NCI-H2227 (cell line): ENCODE measurements at regions not wholly inside any gene's neighbourhood (a gene's known extent, or its start where the extent isn't known, plus 50 kb on each side); places are given as distances from the start of the nearest gene placed in this dataset.
"Not testable (repeated sequence)": the region's sequence is repeated elsewhere in the genome, so short reads cannot be mapped to it uniquely, and the experiment has no call there.

Experiments
- DNase-seq: peaks from one replicate; lab custom pipeline; 2025; ENCODE audit not compliant: unreplicated experiment; lab: John Stamatoyannopoulos, UW

DNA sequence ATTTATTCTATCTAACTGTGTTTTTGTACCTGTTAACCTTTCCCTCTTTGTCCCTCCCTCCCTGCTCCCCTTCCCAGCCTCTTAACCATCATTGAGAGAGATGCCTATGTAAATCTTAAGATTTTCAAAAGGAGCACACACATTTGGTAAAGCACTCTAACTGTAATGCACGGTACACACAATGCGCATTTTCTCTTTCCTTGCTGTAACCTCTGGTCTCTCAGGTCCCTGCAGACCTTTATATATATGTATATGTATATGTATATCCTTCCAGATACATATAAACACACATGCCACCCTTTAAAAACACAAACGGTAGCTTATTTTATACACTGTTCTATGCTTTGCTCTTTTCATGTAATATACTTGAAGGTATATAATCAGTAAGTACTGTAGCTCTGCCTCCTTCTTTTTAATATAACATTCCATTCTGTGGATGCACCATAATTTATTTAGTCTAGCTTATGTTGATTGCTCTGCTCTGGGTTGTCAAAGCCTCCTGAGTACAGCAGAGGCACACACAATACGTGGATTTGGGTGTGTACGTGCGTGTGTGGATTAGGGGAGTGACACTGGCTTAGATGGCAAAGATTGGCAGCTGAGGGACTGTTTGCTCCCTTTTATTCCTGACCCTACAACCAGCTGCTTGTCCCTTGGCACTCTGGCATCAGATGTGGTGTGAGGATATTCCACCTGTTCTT is 118.4 kb upstream of the PTPN20 start:
- not testable (repeated sequence) for DNase-seq

DNA sequence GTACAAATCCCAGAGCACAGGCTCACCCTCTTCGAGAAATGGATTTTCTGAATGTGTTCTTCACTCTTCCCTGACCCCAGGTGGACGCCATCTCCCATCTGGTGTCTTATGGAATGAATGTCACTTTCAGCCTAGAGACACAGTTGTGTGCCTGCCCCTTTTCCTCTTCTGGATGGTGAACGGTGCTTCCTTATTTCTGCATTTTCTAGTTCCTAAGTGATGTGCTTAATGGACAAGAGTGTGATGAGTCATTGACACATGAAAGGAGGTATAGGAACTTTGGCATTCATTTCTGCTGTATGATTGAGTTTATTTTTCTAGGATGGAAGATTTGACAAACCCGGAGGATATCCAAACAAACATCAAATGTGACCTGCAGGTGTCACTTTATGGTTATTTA is 114.9 kb upstream of the PTPN20 start:
- DNase-seq, result not testable (repeated sequence)

DNA sequence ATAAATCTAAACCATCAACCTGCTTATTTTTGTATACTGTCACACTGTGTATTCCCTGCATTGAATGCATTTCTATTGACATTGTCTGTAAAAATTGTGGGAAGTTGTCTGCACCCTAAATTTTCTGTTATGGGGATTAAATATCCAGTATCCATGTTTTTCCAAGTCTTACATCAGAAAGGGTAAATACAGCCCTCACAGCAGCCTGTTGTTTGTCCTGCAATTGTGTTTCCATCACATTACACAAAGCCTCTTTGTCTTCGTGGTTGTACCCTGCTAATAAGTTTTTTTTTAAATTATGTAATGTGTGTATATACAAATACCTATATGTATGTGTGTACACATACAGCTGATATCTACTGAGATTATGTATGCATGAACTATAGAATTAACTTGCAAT is 109.2 kb upstream of the PTPN20 start:
- DNase-seq, result not testable (repeated sequence)

DNA sequence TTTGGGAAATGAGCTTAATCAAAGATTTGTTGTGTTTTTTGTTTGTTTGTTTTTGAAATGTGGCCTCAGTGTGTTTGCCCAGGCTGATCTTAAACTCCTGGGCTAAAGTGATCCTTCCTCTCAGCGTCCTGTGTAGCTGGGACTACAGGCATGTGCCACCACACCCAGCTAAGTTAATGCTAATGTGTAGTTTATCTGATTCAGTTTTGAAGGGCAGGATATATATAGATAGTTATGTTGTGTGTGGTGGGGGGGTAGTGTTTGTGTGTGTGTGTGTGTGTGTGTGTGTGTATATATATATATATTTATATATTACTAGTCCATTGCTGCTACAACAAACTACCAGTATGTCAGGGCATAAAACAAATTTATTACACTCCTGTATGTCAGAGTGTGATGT is 108.1 kb upstream of the PTPN20 start:
- DNase-seq, result not testable (repeated sequence)

DNA sequence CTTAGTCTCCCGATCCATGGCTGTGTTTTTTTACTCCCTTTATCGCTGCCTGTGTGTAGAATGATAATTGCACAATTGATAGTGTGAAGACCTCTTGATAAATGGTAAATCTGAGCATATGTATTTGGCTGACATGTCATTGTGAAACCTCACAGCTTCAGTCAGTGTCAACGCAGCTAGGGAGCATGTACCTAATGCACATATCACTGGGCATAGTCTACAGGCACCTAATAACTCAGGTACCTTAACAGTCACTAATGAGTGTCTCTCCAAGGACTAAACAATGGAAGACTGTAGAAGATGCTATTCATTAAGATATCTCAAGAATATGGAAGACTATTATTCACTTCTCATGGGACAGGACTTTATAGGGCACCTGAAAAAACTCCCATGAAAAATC is 101.0 kb upstream of the PTPN20 start:
- DNase-seq, result not testable (repeated sequence)

DNA sequence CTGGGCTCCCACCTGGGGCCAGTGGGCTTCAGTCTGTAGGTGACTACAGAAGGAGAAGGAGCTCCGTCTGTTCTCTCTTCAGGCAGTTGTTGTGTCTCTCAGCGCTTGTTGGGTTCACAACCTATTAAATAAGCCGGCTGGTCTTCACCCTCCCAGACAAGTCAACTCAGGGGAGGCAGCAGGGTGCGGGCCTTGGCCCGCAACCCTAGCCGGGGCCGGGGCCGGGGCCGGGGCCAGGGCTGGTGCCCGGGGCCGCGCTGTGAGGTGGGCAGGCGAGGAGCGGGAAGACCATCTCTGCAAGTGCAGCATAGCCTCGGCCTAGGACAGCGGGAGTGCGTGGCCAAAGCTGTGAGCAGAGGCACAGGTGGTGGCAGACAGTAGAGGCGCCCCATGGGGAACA is 95.1 kb upstream of the PTPN20 start:
- not testable (repeated sequence) for DNase-seq

DNA sequence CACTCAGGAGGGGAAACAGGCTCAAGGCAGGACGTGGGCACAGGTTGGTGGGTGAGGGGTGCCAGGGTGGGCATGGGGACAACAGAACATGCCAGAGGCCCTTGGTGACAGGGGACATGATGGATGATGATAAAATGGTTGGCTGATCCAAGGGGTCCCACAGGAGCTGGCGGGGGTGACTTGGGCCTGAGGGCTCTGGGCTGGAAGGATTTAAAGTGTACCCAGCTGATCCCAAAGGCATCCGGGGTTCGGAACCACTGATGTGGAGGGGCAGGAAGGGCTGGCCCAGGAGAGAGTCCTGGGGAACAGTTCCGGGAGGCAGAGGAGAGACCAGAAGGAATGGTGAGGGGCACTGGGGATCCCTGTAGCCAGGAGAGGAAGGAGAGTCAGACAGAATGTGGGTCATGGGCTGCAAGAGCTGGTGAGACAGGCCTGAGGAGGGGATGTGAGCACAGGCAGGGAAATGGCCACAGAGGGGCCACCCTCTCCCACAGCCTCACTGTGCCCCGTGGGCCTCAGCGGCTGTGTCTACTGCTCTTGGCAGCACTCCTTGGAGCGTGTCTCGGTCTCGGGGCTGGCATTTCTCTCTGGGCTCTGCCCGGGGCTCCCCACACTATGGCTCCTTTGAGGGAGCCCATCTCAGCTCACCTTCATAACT is 70.7 kb upstream of the PTPN20 start:
- not testable (repeated sequence) for DNase-seq

DNA sequence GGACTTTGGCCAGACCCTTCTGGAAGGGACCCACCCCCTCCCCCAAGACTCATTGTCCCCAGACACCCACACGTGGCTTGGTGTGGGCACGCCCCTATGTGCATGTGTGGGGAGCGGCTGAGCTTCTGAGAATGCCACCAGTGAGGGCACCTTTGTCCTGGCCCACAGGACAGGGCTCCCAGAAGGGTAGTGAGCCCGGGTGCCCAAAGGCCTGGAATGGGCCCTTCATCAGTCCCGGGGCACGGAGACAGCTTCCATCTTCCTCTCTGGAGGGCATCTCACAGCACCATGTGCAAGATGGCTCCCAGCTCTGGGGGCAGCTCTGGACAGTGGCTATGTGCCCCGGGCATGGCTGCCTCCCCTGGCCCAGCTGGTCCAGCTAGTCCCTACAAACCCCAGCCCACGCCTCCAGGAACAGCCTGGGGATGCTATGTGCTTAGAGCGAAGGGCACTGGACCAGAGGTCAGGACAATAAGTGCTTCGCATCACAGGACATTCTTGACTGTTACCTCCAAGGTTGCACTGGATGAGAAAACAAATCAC is 70.1 kb upstream of the PTPN20 start:
- not testable (repeated sequence) for DNase-seq

DNA sequence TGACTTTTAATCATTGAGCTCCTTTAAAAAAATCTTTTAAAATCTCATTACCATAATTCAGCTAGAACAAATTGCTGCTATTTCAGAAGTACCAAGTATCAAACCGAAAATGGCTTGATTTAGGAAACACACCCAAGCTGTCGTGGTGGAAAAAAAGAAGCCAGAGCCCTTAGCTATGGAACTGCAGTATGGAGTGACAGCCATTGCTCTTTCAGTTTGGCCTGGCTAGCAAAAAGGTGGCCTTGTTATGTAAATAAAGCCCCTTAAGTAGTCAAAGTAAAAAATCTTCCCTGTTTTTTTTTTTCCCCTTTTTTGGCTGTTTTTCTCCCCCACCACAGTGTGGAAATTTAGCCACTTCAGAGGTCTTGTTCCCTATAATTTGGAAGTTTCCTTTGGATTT is 66.0 kb upstream of the PTPN20 start:
- not testable (repeated sequence) for DNase-seq

DNA sequence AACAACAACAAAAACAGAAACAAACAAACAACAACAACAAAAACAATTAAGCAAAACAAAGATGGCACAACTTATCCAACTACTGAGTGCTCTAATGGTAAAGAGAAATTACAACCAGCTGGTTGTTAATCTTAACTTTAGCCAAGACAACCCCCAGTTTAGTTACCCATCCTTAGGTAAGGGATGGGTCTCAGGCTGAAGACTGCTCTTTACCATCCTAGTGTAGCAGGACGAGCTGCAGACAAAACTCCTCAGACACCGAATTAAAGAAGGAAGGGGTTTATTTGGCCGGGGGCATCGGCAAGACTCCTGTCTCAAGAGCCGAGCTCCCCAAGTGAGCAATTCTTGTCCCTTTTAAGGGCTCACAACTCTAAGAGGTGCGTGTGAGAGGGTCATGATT is 65.6 kb upstream of the PTPN20 start:
- not testable (repeated sequence) for DNase-seq

DNA sequence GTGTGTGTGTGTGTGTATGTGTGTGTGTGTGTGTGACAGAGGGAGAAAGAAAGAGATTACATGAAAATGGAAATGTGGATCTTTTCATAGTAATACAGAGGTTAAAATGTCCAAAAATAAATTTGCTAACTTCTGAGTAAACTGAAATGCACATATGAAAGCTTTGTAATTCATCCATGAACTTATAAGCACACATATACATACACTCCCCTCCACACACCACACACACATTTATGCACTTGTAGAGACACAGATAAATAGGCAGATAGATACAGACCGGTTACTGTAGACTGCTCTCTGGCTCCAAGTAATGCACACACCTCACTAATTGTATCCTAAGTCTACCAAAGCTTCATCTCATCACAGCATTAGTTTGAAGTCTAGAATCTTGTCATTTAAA is 50.5 kb upstream of the PTPN20 start:
- not testable (repeated sequence) for DNase-seq
